ENCODE measurements at regions not wholly inside any gene's neighbourhood (a gene's known extent, or its start where the extent isn't known, plus 50 kb on each side); places are given as distances from the start of the nearest gene placed in this dataset.
"Not testable (repeated sequence)": the region's sequence is repeated elsewhere in the genome, so short reads cannot be mapped to it uniquely, and the experiment has no call there.

DNA sequence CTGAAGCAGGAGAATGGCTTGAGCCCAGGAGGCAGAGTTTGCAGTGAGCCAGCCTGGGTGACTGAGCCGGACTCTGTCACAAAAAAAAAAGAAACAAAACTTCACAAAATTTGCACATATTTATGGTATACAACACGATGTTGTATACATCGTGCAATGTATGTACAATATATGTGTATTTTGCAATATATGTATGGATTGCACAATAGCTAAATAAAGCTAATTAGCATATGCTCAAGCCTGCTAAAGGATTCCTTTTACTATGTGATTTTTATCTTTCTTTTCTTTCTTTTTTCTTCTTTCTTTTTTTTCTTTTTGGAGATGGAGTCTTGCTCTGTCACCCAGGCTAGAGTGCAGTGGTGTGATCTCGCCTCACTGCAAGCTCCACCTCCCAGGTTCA is 368.0 kb upstream of the FAM98A start:
- DNase-seq (ENCODE audit: low spot score): no peak

DNA sequence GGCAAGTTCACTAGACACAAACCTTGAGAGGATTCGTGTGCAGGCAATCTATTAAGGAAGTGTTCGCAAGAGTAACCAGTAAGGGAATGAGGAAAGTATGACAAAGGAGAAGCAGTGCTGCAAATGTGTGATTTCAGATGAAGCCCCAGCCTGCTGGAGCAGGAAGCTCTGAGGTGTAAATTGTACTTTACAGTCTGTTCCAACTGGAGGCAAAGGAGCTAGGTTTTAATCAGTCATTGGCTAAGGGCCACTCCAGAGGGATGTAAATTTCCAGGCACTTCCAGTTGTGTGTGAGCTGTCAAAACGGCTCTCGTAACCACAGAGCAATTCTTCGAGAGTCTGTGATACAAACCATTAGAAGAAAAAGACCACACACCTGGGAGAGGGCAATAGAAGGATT is 359.5 kb upstream of the FAM98A start:
- no peak for DNase-seq (ENCODE audit: low spot score)

DNA sequence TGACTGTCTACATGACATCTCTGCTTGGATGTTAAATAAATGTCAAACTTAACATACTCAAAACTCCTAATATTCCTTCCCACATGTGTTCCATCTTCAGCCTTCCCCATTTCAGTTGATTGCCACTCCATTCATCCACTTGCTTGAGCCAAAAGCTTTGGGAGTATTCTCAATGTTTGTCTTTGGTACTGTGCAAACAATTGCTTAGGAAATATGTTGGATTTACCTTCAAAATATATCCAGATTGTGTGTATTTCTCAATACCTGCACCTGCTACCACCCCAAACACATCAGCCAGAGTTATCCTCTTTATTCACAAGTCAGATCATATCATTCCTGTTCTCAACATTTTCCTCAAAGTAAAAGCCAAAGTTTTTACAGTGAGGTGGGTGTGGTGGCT is 350.3 kb upstream of the FAM98A start:
- no peak for DNase-seq (ENCODE audit: low spot score)

DNA sequence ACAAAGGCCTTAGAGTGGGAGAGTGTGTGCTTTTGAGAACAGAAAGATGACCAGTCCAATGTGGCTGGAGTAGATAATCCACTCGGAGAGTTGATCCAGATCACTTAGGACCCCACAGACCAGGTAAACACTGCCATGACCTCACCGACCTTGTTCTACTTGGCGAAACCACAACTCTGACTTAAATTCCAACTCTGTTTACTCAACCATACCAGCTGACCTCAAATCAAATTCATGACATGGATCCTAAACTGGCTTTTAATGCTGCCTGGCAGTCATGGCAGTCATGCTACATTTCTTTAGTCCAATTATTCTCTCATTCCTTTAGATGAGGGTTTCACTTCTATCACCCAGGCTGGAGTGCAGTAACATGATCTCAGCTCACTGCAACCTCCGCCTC is 347.1 kb upstream of the FAM98A start:
- DNase-seq (ENCODE audit: low spot score): no peak

DNA sequence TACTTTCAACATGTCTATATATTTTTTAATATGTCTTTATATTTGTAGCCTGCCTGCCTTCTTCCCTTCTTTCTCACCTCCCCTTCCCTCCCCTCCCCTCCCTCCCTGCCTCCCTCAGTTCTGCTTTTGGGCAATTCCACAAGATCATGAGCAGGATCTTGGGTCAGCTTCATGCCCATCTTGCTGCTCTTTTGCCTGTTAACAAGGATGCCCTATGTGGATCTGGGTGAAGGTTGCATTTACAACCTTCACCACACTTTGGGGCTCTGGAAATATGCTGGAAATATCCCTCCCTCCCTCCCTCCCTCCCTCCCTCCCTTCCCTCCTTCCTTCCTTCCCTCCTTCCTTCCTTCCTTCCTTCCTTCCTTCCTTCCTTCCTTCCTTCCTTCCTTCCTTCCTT is 334.1 kb upstream of the FAM98A start:
- no peak for DNase-seq (ENCODE audit: low spot score)

DNA sequence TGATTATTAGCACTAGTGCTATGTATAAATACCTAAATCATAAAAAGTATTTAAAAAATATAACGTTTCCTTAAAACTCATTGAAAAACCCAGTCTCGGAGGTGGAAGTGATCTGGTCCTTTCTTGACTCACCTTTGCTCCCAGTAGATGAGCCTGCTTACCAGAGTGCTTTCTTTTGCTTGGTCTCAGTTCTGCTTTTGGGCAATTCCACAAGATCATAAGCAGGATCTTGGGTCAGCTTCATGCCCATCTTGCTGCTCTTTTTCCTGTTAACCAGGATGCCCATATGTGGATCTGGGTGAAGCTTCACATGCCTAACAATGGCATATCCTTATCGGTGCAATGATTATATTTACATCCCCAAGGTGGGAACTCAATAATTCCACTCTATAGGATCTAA is 332.1 kb upstream of the FAM98A start:
- DNase-seq (ENCODE audit: low spot score): no peak

DNA sequence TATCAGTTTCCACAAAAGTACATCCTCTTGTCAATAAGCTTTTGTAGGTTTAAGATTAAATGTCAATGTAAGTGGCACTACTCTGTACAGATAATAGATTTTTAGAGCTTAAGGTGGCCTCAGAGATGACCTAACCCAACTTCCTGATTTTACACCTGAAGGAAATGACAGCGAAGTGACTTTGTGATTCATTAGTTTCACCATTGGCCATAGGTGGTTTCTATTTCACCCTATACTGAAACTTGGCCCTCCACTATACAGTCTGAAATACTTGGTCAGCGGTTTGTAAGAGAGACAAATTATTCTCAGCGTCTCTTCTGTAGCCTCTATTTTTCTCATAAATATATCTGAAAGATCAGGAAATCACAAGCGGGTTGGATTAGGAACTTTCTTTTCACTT is 330.4 kb upstream of the FAM98A start:
- no peak for DNase-seq (ENCODE audit: low spot score)

DNA sequence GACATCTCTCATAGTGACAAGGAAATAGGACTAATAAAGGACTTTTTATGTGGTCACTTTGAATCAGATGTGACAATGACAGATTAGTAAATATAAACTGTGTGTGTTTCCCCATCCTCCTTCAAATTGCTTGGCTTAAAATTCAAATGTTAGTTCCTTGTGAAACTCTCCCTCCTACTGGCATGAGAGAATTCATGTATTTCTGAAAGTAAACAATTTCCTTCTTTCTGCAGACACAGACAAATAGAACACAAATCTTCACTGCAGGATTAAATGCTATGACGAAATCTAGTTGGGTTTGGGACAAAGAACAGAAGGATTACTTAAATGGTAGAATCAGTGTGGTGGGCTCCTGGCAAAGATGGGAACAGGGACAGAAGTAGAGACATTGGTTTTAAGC is 328.7 kb upstream of the FAM98A start:
- DNase-seq (ENCODE audit: low spot score): no peak

DNA sequence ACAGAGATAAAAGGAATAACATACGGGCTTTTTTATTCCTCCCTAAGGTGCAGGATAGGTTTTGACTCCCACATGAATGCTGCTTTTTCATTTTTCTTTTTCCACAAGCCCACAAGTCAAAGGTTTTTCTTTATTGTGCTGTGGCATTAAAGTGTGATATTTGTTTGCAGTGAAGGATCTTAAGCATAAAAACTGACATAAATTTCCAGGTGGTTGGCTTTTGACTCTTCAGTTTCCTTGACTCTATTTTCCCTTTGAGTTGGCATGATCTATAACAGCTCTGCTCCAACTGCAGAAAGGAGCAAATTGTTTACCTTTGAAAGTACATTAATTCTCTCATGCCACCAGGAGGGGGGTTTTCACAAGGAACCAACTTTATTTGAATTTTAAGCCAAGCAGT is 326.2 kb upstream of the FAM98A start:
- no peak for DNase-seq (ENCODE audit: low spot score)

DNA sequence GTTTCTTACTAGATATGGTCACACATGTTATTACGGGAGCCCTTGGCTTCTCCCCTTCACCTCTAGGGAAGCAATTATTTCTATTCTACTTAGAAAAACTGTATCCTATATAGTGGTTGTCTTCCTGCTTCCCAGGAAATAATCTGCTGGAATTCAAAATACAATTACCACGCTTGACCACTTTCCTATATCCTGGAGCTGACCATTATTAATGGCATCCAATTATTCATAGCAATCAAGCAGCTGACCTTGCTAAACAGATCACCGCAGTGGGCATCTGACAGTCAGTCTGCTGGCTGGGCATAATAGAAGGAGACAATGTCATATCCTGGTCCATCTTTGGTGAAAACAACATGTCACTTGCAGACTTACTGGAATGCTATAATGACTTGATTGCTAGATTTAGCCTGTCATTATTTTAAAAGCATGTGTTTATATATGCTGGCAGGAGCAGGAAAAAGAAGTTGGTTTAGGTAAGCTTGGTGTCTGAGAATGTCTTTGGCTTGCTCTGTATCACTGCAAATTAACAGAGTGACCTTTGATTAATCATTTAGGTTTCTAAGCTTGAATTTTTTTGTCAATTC is 325.6 kb upstream of the FAM98A start:
- no peak for DNase-seq (ENCODE audit: low spot score)

DNA sequence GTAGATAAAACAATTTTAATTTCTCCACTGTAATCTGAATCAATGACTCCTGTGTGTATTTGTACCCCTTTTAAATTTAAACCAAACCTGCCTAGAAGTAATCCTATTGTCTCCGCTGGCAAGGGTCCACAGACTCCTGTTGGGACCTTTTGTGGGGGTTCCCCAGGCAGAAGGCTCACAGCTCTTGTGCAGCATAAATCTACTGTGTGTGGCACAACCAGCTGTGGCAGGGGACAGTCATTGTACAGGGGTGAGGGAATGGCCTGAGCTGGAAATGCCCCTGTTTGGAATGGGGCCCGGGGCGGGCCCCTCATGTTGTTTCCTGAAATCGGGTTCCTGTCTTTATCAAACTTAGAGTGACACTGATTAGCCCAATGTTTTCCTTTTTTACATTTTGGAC is 318.2 kb upstream of the FAM98A start:
- DNase-seq (ENCODE audit: low spot score): no peak

DNA sequence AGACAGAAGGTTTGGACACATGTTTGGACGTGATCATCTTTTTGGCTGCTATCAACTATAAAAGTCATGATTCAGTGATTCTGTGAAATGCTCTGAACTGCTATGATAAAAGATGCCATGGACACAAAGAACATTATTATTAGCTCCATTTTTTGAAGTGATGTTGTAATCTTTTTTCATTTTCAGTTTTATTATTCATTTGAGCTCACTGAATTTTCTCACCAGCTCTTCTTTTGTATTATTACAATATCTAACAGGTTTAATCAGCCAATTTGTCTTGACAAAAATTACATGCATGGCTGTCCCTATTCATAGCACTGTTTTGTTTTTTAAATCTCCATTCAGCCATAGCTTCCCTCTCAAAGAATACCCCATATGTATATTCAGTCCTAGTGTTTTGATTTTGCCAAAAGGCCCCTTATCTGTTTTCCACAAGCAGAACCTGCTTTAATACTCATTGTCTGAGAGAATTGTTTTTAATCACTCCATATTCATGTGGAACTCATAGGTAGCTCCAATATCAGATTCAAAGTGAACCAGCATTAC is 314.0 kb upstream of the FAM98A start:
- DNase-seq (ENCODE audit: low spot score): no peak

DNA sequence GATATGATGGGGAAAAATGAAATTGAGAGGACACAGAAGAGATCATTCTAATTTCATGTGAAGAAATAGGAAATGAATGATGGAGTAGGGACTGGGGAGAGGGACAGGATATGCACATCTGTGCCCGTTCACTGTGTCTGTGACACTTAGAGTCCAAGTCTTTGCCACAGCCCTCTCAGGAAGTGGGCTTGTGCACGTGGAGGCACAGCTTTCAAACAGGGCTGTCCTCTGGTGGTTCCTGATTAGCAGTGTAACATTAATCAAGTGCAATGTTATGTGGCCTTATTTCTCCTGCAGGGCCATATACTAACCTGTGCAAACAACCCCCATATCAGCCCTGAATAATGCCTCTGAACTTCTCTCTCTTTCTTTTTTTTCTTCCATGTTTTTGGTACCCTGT is 312.2 kb upstream of the FAM98A start:
- DNase-seq (ENCODE audit: low spot score): no peak

DNA sequence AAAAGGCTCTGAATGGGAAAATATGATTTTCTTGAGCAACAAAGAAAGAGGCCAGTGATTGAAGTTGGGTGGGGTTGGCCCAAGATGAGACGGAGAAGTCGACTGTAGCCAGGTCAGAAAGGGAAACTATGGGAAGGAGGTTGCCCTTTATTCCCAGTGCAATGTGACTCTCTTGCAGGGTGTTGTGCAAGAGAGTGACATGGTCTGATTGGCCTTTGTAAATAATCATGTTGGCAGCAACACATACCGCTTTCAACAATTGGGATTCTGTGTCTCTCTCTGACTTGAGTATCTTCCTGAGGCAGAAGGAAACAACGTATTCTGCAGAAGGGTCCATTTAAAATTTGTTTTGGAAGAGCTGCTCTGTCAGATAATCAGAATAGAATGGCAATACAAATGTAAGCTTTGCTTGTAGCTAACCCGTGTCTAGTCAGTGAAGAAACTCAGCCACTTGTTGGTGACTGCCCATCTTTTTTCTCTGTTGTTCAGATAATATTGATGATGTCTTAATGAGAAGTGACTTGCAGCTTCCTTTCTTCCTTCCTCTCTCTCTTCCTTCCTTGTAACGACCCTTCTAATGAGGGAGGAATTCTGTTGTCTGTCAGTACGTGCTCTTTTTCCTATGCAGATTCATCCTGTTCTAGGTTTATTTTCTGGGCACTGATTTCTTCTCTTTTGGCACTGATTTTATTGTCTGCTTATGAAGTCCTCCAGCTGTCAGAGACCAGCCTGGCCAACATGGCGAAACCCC is 311.0 kb upstream of the FAM98A start:
- no peak for DNase-seq (ENCODE audit: low spot score)

DNA sequence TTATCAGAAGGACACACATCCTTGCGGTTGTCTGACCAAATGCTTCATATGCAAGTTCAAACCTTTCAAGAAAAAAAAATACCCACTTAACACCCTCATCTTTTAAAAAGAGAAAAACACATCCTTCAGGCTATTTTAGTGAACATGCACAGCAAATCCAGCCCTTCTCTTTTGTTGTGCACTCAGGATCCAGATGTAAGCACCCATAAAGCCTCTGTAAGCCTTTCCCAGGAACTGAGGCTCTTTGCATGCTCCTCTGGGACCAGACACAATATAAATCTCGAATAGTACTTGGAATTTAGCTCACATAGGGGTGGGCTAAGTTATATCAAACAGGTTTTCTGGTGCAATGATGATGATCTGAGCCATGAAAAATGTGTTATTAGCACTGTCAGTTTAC is 308.8 kb upstream of the FAM98A start:
- no peak for DNase-seq (ENCODE audit: low spot score)

DNA sequence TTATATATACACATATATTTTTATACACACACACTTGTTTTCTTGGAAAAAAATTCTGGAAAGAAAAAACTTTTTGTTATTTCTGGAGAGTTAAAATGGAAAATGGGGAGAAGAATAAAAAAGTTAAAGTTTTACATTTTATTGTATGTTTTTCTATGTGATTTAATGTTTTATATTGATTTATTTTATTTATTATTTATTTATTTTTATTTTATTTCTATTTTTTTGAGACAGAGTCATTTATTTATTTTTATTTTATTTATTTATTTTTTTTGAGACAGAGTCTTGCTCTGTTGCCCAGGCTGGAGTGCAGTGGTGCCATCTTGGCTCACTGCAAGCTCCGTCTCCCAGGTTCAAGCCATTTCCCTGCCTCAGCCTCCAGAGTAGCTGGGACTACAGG is 307.0 kb upstream of the FAM98A start:
- DNase-seq (ENCODE audit: low spot score): not testable (repeated sequence)

DNA sequence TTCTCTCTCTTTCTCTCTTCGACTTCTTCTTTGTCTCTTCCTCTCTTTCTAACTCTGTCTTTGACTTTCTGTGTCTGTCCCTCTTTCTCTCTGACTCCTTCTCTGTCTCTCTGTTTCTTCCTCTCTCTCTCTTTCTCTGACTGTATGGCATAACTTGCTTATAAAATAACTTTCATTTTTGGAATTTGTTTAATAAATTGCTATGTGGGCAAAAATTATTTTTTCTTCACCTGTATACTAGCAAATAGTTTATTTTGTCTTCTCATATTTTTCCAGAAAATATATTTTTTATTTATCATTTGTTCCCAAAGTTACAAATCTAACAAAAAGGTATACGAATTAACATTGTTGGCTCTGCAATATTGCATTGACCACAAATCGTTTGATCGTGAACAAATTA is 305.7 kb upstream of the FAM98A start:
- no peak for DNase-seq (ENCODE audit: low spot score)

DNA sequence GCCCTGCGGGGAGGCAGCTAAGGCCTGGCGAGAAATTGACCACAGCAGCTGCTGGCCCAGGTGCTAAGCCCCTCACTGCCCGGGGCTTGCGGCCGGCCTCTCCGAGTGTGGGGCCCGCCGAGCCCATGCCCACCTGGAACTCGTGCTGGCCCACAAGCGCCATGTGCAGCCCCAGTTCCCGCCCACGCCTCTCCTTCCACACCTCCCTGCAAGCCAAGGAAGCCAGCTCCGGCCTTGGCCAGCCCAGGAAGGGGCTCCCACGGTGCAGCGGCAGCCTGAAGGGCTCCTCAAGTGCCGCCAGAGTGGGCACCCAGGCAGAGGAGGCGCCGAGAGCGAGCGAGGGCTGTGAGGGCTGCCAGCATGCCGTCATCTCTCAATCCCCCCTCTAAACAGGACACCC is 304.6 kb upstream of the FAM98A start:
- no peak for DNase-seq (ENCODE audit: low spot score)

DNA sequence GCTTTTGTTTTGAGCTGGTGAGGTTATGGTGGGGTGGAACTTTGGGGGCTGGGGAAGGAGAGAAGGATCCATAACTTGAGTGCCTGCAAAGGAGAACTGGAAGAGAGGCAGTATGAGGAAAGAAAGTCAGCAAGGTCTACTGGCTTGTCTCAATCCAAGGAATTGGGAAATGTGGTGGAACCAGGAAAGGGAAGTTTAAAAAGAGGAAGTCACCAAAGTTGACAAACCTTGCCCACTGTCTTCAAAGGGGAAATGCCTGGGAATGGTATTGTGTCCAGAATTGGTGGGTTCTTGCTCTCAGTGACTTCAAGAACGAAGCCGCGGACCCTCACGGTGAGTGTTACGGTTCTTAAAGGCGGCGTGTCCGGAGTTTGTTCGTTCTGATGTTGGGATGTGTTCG is 304.1 kb upstream of the FAM98A start:
- no peak for DNase-seq (ENCODE audit: low spot score)

DNA sequence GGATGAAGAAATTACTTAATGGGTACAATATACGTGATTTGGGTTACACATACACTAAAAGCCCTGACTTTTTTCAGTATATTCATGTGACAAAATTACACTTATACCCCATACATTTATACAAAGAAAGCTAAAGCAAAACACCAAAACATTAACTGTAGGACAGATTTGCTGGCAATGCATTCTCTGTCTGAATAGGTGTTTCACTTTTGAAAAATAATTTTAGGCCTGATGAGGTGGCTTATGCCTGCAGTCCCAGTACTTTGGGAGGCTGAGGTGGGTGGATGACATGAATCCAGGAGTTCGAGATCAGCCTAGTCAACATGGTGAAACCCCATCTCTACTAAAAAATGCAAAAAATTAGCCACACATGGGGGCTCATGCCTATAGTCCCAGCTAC is 301.5 kb upstream of the FAM98A start:
- DNase-seq (ENCODE audit: low spot score): no peak

DNA sequence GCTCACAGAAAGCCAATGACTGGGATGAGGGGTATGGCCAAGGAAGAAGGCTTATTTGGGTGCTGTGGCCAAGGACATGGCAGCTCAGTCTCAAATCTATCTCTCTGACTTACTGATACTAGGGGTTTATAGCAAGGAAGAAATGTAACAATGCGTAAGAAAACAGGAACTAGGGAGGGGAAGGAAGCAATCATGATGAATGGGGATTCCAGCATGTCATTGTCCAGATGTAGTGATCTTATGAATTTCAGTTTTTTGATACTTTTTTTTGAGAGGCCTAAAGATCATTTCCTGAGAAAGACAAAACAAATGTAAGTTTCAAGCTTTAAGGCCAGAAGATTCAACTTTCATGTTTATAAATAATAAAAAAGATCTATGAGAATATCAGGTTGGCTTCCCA is 298.6 kb upstream of the FAM98A start:
- no peak for DNase-seq (ENCODE audit: low spot score)

DNA sequence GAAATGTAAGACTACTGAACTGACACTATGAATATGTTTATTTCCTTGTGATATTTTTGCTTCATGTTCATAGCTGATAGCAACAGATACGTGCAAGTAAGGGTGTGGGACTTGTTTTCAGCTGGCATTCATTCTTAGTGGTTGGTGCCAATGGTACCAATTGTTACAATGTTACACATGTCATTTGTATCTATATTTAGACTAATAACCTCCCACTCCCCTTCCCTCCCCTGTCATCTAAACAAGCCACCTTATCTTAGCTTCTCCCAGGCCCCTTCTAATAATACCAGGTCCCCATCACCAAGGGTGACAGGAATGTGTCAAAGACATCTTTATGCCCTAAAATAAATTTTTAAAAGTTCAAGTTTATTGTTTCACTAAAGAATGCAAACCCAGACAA is 294.7 kb upstream of the FAM98A start:
- DNase-seq (ENCODE audit: low spot score): no peak

DNA sequence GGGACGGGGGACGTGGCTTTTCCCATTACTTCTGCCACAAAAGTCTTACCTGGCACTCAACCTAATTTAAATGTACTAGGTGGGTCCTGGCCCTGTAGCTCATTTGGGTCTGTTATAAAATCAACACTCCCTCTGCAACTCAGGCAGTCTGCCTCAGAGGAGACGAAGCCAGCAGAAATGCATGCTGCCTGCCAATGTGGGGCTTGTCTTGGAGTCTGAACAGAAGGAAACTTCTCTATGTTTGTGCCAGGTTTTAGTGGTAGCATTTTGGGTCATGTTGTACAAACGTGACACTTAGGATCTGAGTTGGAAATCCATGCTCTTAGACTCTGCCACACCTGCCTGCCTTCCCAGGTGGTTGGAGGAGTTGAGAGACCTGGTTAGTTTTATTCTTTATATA is 292.5 kb upstream of the FAM98A start:
- no peak for DNase-seq (ENCODE audit: low spot score)

DNA sequence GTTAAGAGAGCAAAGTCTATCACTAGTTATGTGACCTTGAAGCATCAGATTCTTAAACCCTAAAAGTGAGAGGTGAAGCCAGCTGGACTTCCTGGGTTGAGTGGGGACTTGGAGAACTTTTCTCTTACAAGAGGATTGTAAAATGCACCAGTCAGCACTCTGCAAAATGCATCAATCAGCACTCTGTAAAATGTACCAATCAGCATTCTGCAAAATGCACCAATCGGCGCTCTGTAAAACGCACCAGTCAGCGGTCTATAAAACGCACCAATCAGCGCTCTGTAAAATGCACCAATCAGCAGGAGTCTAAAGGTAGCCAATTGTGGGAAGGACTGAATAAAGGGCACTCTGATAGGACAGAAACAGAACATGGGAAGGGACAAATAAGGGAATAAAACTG is 291.6 kb upstream of the FAM98A start:
- DNase-seq (ENCODE audit: low spot score): no peak

Data from GM03348 (cell line).